Neural crest cell (in vitro differentiated cells): ENCODE measurements at regions not wholly inside any gene's neighbourhood (a gene's known extent, or its start where the extent isn't known, plus 50 kb on each side); places are given as distances from the start of the nearest gene placed in this dataset.

Source experiments
- DNase-seq: peaks from one replicate; pipeline ENCODE4 v3.0.0; 2021; ENCODE audit warnings: low read depth, mixed read lengths, low spot score
- H3K27ac Mint-ChIP-seq: one replicate; pipeline ENCODE4 v1.8.0; 2021; ENCODE audit warnings: mild to moderate bottlenecking, mixed read lengths; ENCODE audit not compliant: unreplicated experiment
- H3K27me3 Mint-ChIP-seq: 2 replicates; pipeline ENCODE4 v1.8.0; 2021; ENCODE audit warnings: low read depth, mild to moderate bottlenecking, mixed read lengths
- H3K36me3 Mint-ChIP-seq: 2 replicates; pipeline ENCODE4 v1.8.0; 2021; ENCODE audit warnings: low read depth, mild to moderate bottlenecking, mixed read lengths
- H3K4me1 Mint-ChIP-seq: 2 replicates; pipeline ENCODE4 v1.8.0; 2021; ENCODE audit warnings: mixed read lengths
- H3K4me3 Mint-ChIP-seq: one replicate; pipeline ENCODE4 v1.8.0; 2021; ENCODE audit warnings: mild to moderate bottlenecking, mixed read lengths
- H3K9me3 Mint-ChIP-seq: 2 replicates; pipeline ENCODE4 v1.8.0; 2021; ENCODE audit warnings: mixed read lengths
- CTCF ChIP-seq: fragments of 200-600 bp; sonication (generic); conservative IDR thresholded peaks from 2 replicates; pipeline ENCODE4 v1.5.0; 2021; ENCODE audit warnings: antibody characterized with exemption, mild to moderate bottlenecking

- Mint-ChIP-seq H3K4me3 (no peak overlapping the region), H3K27me3 (no peaks in the 10 kb centered on the region), H3K9me3 (peaks cover 5% of the 10 kb centered on the region), H3K4me1 (peaks cover 12% of the 10 kb centered on the region), H3K27ac (no peak overlapping the region), H3K36me3 (no peaks in the 10 kb centered on the region)
- no peak for TF ChIP-seq CTCF
- no peak for DNase-seq
These were observed 60.4 kb upstream of the ADO start for GRCh38 chr10:62744136-62744535.

GRCh38 chr10:62745581-62745980 lies 58.9 kb upstream of the ADO start:
- Mint-ChIP-seq H3K27me3 (no peaks in the 10 kb centered on the region), H3K4me1 (peaks cover 12% of the 10 kb centered on the region), H3K9me3 (peaks cover 5% of the 10 kb centered on the region), H3K4me3 (no peak overlapping the region), H3K36me3 (no peaks in the 10 kb centered on the region), H3K27ac (no peak overlapping the region)
- no peak for TF ChIP-seq CTCF
- no peak for DNase-seq

- no peak for TF ChIP-seq CTCF
- Mint-ChIP-seq H3K4me3 (no peak overlapping the region), H3K4me1 (peaks cover 12% of the 10 kb centered on the region), H3K27me3 (no peaks in the 10 kb centered on the region), H3K36me3 (no peaks in the 10 kb centered on the region), H3K27ac (no peak overlapping the region), H3K9me3 (peaks cover 5% of the 10 kb centered on the region)
- no peak for DNase-seq
These were observed 57.4 kb upstream of the ADO start for GRCh38 chr10:62746951-62747729.

- Mint-ChIP-seq H3K4me3 (no peak overlapping the region), H3K36me3 (no peaks in the 10 kb centered on the region), H3K27me3 (no peaks in the 10 kb centered on the region), H3K27ac (no peak overlapping the region), H3K4me1 (peaks cover 4% of the 10 kb centered on the region), H3K9me3 (peaks cover 5% of the 10 kb centered on the region)
- no peak for DNase-seq
- TF ChIP-seq CTCF = no peak
These were observed 56.1 kb upstream of the ADO start for GRCh38 chr10:62748386-62748785.

GRCh38 chr10:62749093-62749683 lies 55.3 kb upstream of the ADO start:
- Mint-ChIP-seq H3K4me3 (no peak overlapping the region), H3K9me3 (peaks cover 5% of the 10 kb centered on the region), H3K4me1 (peaks cover 4% of the 10 kb centered on the region), H3K36me3 (no peaks in the 10 kb centered on the region), H3K27ac (no peak overlapping the region), H3K27me3 (no peaks in the 10 kb centered on the region)
- no peak for DNase-seq
- no peak for TF ChIP-seq CTCF
